ENCODE measurements at regions not wholly inside any gene's neighbourhood (a gene's known extent, or its start where the extent isn't known, plus 50 kb on each side); places are given as distances from the start of the nearest gene placed in this dataset.

DNA sequence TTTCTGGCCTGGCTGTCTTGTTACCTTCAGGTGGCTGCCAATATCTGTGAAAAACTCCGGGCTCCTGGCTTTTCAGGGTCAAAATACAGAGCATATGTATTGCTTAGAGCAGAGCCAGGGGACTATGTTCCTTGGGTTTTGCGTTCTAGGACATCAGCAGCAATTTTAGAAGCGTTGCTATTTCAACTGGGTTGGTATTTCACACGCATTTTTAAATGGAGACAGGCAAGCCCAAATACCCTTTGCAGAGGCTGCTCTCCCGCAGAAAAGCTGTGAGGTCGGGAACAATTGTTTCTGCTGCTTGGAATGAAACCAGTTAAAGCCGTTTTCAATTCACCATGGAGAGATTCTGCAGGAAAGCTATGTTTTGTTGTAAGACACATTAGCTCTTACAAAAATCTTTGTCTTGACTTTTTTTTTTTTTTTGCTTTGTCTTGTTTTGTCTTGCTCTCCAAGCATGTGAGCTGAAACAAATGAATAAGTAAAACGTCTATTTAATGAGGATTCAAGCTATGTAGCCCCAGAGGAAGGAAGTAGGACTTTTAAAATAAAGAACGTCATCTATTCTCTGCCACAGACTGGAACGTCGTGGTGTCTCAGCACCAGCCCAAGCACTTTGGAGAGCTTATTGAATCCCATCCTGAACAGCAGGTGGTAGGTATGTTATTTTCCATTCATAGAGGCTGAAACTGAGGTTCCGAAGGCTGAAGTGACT is 181.0 kb upstream of the TBX3 start:
- TF ChIP-seq, protein P1, sequence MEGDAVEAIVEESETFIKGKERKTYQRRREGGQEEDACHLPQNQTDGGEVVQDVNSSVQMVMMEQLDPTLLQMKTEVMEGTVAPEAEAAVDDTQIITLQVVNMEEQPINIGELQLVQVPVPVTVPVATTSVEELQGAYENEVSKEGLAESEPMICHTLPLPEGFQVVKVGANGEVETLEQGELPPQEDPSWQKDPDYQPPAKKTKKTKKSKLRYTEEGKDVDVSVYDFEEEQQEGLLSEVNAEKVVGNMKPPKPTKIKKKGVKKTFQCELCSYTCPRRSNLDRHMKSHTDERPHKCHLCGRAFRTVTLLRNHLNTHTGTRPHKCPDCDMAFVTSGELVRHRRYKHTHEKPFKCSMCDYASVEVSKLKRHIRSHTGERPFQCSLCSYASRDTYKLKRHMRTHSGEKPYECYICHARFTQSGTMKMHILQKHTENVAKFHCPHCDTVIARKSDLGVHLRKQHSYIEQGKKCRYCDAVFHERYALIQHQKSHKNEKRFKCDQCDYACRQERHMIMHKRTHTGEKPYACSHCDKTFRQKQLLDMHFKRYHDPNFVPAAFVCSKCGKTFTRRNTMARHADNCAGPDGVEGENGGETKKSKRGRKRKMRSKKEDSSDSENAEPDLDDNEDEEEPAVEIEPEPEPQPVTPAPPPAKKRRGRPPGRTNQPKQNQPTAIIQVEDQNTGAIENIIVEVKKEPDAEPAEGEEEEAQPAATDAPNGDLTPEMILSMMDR (IDR thresholded peaks at IDR 0.05; ENCODE audit: unreplicated experiment) = no peak
- H3K9me3 Mint-ChIP-seq = peaks cover 9% of the 10 kb centered on the region
- H3K4me3 Mint-ChIP-seq = no peak overlapping the region
- DNase-seq (ENCODE audit: low spot score in 2 of 2, unreplicated experiment in 2 of 2) = no peak
- peaks cover 45% of the 10 kb centered on the region for H3K4me1 Mint-ChIP-seq
- no peaks in the 10 kb centered on the region for H3K27me3 Mint-ChIP-seq (ENCODE audit: low read depth)
- H3K36me3 Mint-ChIP-seq = peaks cover 8% of the 10 kb centered on the region
- H3K27ac Mint-ChIP-seq = peak overlapping the region; percentile 89

DNA sequence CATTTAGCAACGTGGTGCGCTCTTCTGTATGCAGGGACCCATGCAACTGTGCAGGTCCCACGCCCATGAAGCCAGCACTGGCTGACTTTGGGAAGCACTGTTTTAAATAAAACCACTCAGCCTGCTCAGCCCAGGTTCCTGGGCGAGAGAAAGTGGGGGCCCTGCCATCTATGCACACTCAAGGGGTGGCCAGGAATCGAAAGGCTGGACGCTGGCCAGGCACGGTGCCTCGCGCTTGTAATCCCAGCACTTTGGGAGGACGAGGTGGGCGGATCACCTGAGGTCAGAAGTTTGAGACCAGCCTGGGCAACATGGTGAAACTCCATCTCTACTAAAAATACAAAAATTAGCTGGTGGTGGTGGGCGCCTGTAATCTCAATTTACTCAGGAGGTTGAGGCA is 179.9 kb upstream of the TBX3 start:
- Mint-ChIP-seq H3K36me3 (peaks cover 8% of the 10 kb centered on the region), H3K4me3 (no peak overlapping the region), H3K27me3 (ENCODE audit: low read depth) (no peaks in the 10 kb centered on the region), H3K27ac (peak overlapping the region; percentile 80), H3K4me1 (peaks cover 36% of the 10 kb centered on the region), H3K9me3 (peaks cover 9% of the 10 kb centered on the region)
- TF ChIP-seq, protein P1 (IDR thresholded peaks at IDR 0.05; ENCODE audit: unreplicated experiment) = no peak
- no peak for DNase-seq (ENCODE audit: low spot score in 2 of 2, unreplicated experiment in 2 of 2)

DNA sequence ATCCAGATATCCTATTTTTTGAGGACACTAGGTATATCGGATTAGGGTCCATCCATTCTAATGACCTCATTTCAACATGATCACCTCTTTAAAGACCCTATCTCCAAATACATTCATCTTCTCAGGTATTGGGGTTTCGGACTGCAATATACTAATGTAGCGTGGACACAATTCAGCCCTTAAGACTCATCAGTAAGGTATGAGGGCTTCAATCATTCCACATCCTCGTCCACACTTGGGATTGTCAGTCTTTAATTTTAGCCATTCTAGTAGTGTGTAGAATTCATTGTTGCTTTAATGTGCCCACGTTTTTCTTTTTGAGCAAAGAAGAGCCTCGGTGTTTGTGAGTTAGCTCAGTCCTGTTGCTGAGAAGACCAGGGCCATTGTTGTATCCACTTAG is 177.0 kb upstream of the TBX3 start:
- Mint-ChIP-seq H3K9me3 (peaks cover 20% of the 10 kb centered on the region), H3K27ac (no peak overlapping the region), H3K4me1 (peaks cover 30% of the 10 kb centered on the region), H3K36me3 (peaks cover 13% of the 10 kb centered on the region), H3K4me3 (no peak overlapping the region), H3K27me3 (ENCODE audit: low read depth) (no peaks in the 10 kb centered on the region)
- TF ChIP-seq, protein P1 (IDR thresholded peaks at IDR 0.05; ENCODE audit: unreplicated experiment) = no peak
- no peak for DNase-seq (ENCODE audit: low spot score in 2 of 2, unreplicated experiment in 2 of 2)

DNA sequence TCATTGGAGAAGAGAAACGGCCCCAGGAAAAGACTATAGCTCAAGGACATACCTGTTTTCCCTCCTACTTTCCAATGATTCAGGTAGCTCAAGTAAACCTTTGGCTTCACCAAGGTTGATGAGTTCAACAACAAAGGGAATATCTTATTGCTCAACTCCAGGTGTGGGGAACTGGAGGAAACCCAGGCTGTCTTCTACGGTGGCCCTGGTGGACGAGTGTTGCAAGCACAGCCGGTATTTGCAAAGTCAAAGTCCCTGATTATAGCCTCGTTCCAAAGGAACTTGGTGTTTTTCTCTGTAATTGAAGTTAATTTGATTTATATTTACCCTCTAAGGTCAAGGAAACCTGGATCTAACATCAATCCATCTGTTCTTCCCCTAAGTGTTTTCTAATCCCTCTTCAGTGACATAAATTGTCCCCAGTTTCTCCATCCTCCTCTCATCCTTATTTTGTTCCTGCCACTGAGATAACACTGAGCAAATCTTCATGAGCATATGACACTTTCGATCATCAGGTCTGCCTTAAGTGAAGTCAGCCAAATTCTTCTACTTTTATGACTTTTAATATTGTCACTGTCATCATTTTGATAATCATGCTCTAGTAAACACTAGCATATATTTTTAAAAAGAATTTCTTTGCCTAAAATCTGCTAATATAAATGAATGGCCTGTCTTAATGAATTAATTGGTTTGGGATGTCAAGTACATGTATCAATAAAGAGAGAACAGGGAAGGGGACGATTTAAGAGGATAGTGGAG is 174.6 kb upstream of the TBX3 start:
- H3K4me1 Mint-ChIP-seq = peaks cover 10% of the 10 kb centered on the region
- peaks cover 22% of the 10 kb centered on the region for H3K36me3 Mint-ChIP-seq
- peaks cover 38% of the 10 kb centered on the region for H3K9me3 Mint-ChIP-seq
- DNase-seq (ENCODE audit: low spot score in 2 of 2, unreplicated experiment in 2 of 2) = no peak
- no peak overlapping the region for H3K4me3 Mint-ChIP-seq
- H3K27me3 Mint-ChIP-seq (ENCODE audit: low read depth) = no peaks in the 10 kb centered on the region
- TF ChIP-seq, protein P1 (IDR thresholded peaks at IDR 0.05; ENCODE audit: unreplicated experiment) = peak; percentile 22
- H3K27ac Mint-ChIP-seq = no peak overlapping the region

DNA sequence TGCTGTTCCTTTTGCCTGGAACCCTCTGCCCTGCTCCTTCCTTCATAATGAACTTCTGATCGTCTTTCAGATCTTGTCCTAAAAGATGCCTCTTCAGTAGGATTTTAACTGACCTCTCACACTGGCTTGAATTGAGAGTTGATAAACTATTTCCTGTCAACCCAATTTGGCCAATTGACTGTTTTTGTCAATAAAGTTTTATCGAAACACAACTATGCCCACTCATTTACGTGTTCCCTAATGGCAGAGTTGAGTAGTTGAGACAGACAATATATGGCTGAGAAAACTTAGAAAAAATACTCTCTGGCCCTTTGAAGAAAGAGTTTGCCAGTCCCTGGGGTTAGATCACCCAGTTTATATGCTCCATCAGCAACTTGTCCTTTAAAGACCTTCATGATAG is 171.7 kb upstream of the TBX3 start:
- peaks cover 32% of the 10 kb centered on the region for H3K9me3 Mint-ChIP-seq
- TF ChIP-seq, protein P1 (IDR thresholded peaks at IDR 0.05; ENCODE audit: unreplicated experiment) = no peak
- DNase-seq (ENCODE audit: low spot score in 2 of 2, unreplicated experiment in 2 of 2) = no peak
- no peaks in the 10 kb centered on the region for H3K27me3 Mint-ChIP-seq (ENCODE audit: low read depth)
- H3K4me3 Mint-ChIP-seq = no peak overlapping the region
- H3K4me1 Mint-ChIP-seq = peaks cover 4% of the 10 kb centered on the region
- peaks cover 17% of the 10 kb centered on the region for H3K36me3 Mint-ChIP-seq
- no peak overlapping the region for H3K27ac Mint-ChIP-seq
